HepG2 (cell line): ENCODE measurements at regions not wholly inside any gene's neighbourhood (a gene's known extent, or its start where the extent isn't known, plus 50 kb on each side); places are given as distances from the start of the nearest gene placed in this dataset.

ENCODE experiments used
- ATAC-seq: fragments of 200-7000 bp; cut with Tn5 transposase; 3 replicates; pipeline ENCODE4 v1.9.1; 2020; ENCODE audit warnings: mild to moderate bottlenecking, moderate library complexity
- BruUV-seq: library from RNA; stranded (reverse); fragments of 400-500 nt; replicated peaks from 2 replicates; lab custom pipeline; 2021; lab: Mats Ljungman, UMichigan
- CTCF ChIA-PET: fragments of 300-600 bp; formaldehyde crosslinking; extraction: SDS; loops from one replicate; lab custom pipeline; 2021; ENCODE audit warnings: low total read pairs, inconsistent platforms, low intra/inter-chr PET ratio; lab: Yijun Ruan, JAX
- POLR2A ChIA-PET: fragments of 350-600 bp; sonication (Branson Sonifier 250); formaldehyde crosslinking; loops from one replicate; lab custom pipeline; 2020; ENCODE audit warnings: antibody characterized with exemption, inconsistent platforms; lab: Yijun Ruan, JAX
- DNase-seq: peaks from one replicate; pipeline ENCODE4 v3.0.0-alpha.2; 2015; ENCODE audit warnings: low spot score
- FAIRE-seq: peaks from 3 replicates; lab custom pipeline; 2011; peaks lifted over from hg19 to GRCh38; lab: Jason Lieb, UNC
- H2AFZ ChIP-seq: one replicate; pipeline ENCODE4 v1.6.1; 2011; ENCODE audit warnings: low read length, inconsistent platforms
- H3K27ac ChIP-seq: fragments of 300-600 bp; 3 replicates; pipeline ENCODE4 v1.8.0; 2011; ENCODE audit warnings: mixed run types, mild to moderate bottlenecking, mixed read lengths, low read length, inconsistent platforms; ENCODE audit not compliant: insufficient read depth; ENCODE audit errors: extremely low read length
- H3K27me3 ChIP-seq, 2 experiments: fragments of 200-600 bp in 1 of 2; 2 replicates in 1 of 2; 3 replicates in 1 of 2; pipeline versions ENCODE4 v1.6.0 to v1.8.0; 2011; ENCODE audit warnings: low read length in 2 of 2, mild to moderate bottlenecking in 2 of 2, moderate library complexity in 2 of 2, inconsistent platforms in 1 of 2; ENCODE audit not compliant: insufficient read depth in 2 of 2, control insufficient read depth in 1 of 2
- H3K36me3 ChIP-seq, 2 experiments: fragments of 200-600 bp in 1 of 2; replicated peaks in 1 of 2; 2 replicates in 1 of 2; 3 replicates in 1 of 2; pipeline versions ENCODE4 v1.5.1 to v1.8.0; 2011; ENCODE audit warnings: low read length in 2 of 2, inconsistent platforms in 1 of 2; ENCODE audit not compliant: insufficient read depth in 2 of 2, control insufficient read depth in 1 of 2
- H3K4me1 ChIP-seq: 2 replicates; pipeline ENCODE4 v1.5.1; 2012; ENCODE audit warnings: low read length, inconsistent platforms; ENCODE audit not compliant: insufficient read depth
- H3K4me2 ChIP-seq: 2 replicates; pipeline ENCODE4 v1.6.0; 2011; ENCODE audit warnings: low read depth, low read length, inconsistent platforms
- H3K4me3 ChIP-seq, 3 experiments: fragments of 200-600 bp in 1 of 3; sonication (generic), shearing (Covaris generic) in 1 of 3; replicated peaks in 1 of 3; 2 replicates each; pipeline ENCODE4 v1.5.1; 2011 to 2016; ENCODE audit warnings: low read length in 3 of 3, inconsistent platforms in 2 of 3, low read depth in 2 of 3, mild to moderate bottlenecking in 2 of 3, control low read depth in 1 of 3, mixed read lengths in 1 of 3; ENCODE audit not compliant: insufficient read depth in 1 of 3
- H3K79me2 ChIP-seq: one replicate; pipeline ENCODE4 v1.6.1; 2011; ENCODE audit warnings: low read length, inconsistent platforms; ENCODE audit not compliant: insufficient read depth
- H3K9ac ChIP-seq: 2 replicates; pipeline ENCODE4 v1.6.0; 2011; ENCODE audit warnings: mild to moderate bottlenecking, low read depth, low read length, inconsistent platforms; ENCODE audit not compliant: insufficient read depth
- H3K9me3 ChIP-seq: 2 replicates; pipeline ENCODE4 v1.5.1; 2012; ENCODE audit warnings: mild to moderate bottlenecking, low read length
- H4K20me1 ChIP-seq: 2 replicates; pipeline ENCODE4 v1.6.0; 2011; ENCODE audit warnings: inconsistent platforms, mild to moderate bottlenecking, low read length, moderate library complexity; ENCODE audit not compliant: insufficient read depth
- AGO2 ChIP-seq: fragments of 200-400 bp; formaldehyde crosslinking; optimal IDR thresholded peaks from 2 replicates; pipeline ENCODE3; 2017; ENCODE audit warnings: mild to moderate bottlenecking, low read depth, low read length, moderate library complexity
- JARID2 ChIP-seq: sonication (generic); formaldehyde crosslinking; IDR thresholded peaks from 2 replicates; pipeline ENCODE4 v1.8.1; 2023; ENCODE audit warnings: missing genetic modification reagents, inconsistent platforms; ENCODE audit not compliant: insufficient replicate concordance
- WGBS: methylation state at CpG from one replicate; pipeline ENCODE4 v1.1.6; 2017; ENCODE audit warnings: low lambda C conversion rate; 5-methylcytosine and 5-hydroxymethylcytosine counted together
- in situ Hi-C: cut with HindIII; loops from 2 replicates; pipeline ENCODE4 v1.10.0; 2017; ENCODE audit warnings: low pct_unique_long_range_greater_than_20kb; ENCODE audit not compliant: extremely low pct_ligation_motif_present
- intact Hi-C: fragments of 100-400 bp; cut with micrococcal nuclease; formaldehyde crosslinking; loops from one replicate; pipeline ENCODE4 v1.10.0; 2022; ENCODE audit not compliant: unreplicated experiment
- TF ChIP-seq, protein P1 (sequence below): sonication (generic); formaldehyde crosslinking; IDR thresholded peaks from 2 replicates; pipeline ENCODE4 v1.5.0; 2020; ENCODE audit warnings: mild to moderate bottlenecking, missing genetic modification reagents, moderate library complexity
- TF ChIP-seq, protein P2 (sequence below): sonication (generic); formaldehyde crosslinking; IDR thresholded peaks from 2 replicates; pipeline ENCODE4 v1.4.0; 2020; ENCODE audit warnings: missing genetic modification reagents

DNA sequence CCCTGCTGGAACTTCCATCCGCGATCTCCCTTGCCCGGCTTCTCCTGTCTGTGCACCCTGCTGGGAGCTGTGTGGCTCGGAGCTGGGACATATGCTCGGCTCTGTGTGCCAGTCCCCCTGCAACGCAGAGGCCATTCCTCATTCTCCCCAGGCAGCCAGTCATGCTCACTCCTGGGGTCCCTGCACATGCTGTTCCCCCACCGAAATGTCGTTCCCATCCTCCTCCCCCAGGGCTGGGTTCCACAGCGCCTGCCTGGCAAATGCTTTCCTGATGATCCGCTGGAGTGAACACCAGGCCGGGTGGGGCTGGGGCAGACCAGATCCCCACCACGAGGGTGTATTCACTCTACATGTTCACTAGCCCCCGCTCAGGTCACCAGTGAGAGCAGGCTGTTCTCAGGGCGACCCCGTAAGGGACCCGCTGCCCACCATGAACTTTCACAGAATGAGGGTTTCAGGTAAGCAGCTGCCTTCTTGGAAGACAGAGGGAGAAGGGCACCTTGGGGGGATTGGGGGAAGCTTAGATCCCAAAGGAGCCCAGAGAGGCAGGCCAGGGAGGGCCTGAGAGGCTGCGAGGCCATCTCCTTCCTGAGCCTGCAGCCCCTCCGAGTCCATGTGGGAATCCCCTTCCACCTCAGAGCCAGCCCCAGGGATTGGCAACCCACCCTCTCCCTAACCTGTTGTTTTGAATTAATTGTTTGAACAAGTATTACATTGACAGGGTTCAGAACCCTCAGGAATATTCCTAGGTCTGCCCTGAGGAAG, 88.7 kb upstream of the IQSEC1 start:
- Histone ChIP-seq H3K9ac (no peak overlapping the region), H3K36me3 (peaks cover 8 to 29% of the 10 kb centered on the region in 2 experiments; a peak in 3 of 5 replicates), H3K27ac (no peak overlapping the region), H3K27me3 (no peaks in the 10 kb centered on the region), H3K4me1 (peaks cover 18% of the 10 kb centered on the region), H3K4me3 (no peak overlapping the region), H2AFZ (no peak overlapping the region), H3K79me2 (no peaks in the 10 kb centered on the region), H3K4me2 (no peak overlapping the region), H3K9me3 (no peaks in the 10 kb centered on the region), H4K20me1 (0 out of 2 replicates have a peak, but pooled peaks cover 3% of the 10 kb centered on the region)
- no peak for FAIRE-seq
- intact Hi-C loops: no loop called here
- ChIA-PET POLR2A (no interaction called here), CTCF (no interaction called here)
- no TSS peak for BruUV-seq
- WGBS: 97% methylated on average over 16 of the region's 18 CpGs
- in situ Hi-C loops: no loop called here
- no peak for DNase-seq
- ATAC-seq: no peak
- TF ChIP-seq AGO2 (peak; percentile 42), JARID2 (CRISPR knock-in tag) (no peak)
- TF ChIP-seq, all 625 proteins: peak for 1

GRCh38 chr3:13161021-13161759, 88.0 kb upstream of the IQSEC1 start:
- H3K9me3 ChIP-seq: no peaks in the 10 kb centered on the region; the same call in 1 of the 2 replicates
- in situ Hi-C loops (no loop called here), intact Hi-C loops (no loop called here)
- H3K4me1 ChIP-seq: peaks cover 20% of the 10 kb centered on the region
- DNase-seq (no peak), ATAC-seq (no peak), FAIRE-seq (no peak)
- no peak overlapping the region for H3K4me2 ChIP-seq
- H3K4me3 ChIP-seq: no peak overlapping the region
- 0 out of 2 replicates have a peak, but pooled peaks cover 3% of the 10 kb centered on the region for H4K20me1 ChIP-seq
- H2AFZ ChIP-seq: no peak overlapping the region
- no peaks in the 10 kb centered on the region for H3K79me2 ChIP-seq
- TF ChIP-seq, protein P1, sequence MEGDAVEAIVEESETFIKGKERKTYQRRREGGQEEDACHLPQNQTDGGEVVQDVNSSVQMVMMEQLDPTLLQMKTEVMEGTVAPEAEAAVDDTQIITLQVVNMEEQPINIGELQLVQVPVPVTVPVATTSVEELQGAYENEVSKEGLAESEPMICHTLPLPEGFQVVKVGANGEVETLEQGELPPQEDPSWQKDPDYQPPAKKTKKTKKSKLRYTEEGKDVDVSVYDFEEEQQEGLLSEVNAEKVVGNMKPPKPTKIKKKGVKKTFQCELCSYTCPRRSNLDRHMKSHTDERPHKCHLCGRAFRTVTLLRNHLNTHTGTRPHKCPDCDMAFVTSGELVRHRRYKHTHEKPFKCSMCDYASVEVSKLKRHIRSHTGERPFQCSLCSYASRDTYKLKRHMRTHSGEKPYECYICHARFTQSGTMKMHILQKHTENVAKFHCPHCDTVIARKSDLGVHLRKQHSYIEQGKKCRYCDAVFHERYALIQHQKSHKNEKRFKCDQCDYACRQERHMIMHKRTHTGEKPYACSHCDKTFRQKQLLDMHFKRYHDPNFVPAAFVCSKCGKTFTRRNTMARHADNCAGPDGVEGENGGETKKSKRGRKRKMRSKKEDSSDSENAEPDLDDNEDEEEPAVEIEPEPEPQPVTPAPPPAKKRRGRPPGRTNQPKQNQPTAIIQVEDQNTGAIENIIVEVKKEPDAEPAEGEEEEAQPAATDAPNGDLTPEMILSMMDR (CRISPR knock-in tag): peak; percentile 7; the same call in 1 of the 2 replicates
- TF ChIP-seq, protein P2, sequence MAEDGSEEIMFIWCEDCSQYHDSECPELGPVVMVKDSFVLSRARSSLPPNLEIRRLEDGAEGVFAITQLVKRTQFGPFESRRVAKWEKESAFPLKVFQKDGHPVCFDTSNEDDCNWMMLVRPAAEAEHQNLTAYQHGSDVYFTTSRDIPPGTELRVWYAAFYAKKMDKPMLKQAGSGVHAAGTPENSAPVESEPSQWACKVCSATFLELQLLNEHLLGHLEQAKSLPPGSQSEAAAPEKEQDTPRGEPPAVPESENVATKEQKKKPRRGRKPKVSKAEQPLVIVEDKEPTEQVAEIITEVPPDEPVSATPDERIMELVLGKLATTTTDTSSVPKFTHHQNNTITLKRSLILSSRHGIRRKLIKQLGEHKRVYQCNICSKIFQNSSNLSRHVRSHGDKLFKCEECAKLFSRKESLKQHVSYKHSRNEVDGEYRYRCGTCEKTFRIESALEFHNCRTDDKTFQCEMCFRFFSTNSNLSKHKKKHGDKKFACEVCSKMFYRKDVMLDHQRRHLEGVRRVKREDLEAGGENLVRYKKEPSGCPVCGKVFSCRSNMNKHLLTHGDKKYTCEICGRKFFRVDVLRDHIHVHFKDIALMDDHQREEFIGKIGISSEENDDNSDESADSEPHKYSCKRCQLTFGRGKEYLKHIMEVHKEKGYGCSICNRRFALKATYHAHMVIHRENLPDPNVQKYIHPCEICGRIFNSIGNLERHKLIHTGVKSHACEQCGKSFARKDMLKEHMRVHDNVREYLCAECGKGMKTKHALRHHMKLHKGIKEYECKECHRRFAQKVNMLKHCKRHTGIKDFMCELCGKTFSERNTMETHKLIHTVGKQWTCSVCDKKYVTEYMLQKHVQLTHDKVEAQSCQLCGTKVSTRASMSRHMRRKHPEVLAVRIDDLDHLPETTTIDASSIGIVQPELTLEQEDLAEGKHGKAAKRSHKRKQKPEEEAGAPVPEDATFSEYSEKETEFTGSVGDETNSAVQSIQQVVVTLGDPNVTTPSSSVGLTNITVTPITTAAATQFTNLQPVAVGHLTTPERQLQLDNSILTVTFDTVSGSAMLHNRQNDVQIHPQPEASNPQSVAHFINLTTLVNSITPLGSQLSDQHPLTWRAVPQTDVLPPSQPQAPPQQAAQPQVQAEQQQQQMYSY (CRISPR knock-in tag): no peak
- 95% methylated on average over 20 of the region's 21 CpGs for WGBS
- ChIA-PET CTCF (no interaction called here), POLR2A (no interaction called here)
- no peak overlapping the region for H3K9ac ChIP-seq
- no peak overlapping the region for H3K27ac ChIP-seq
- peaks cover 7 to 29% of the 10 kb centered on the region in 2 experiments; a peak in 2 of 5 replicates for H3K36me3 ChIP-seq
- BruUV-seq: no TSS peak
- H3K27me3 ChIP-seq: no peaks in the 10 kb centered on the region
